Pancreas (tissue), 10 donors: ENCODE measurements at regions not wholly inside any gene's neighbourhood (a gene's known extent, or its start where the extent isn't known, plus 50 kb on each side); places are given as distances from the start of the nearest gene placed in this dataset.
"Not testable (repeated sequence)": the region's sequence is repeated elsewhere in the genome, so short reads cannot be mapped to it uniquely, and the experiment has no call there.

ENCODE experiments used
- ATAC-seq, 4 donors: fragments of 200-7000 bp; cut with Tn5 transposase; one replicate each; pipeline versions ENCODE4 v1.8.0 to v1.9.1; 2020; ENCODE audit warnings: mild to moderate bottlenecking in 4 of 4, moderate library complexity in 4 of 4
- DNase-seq, 6 donors: peaks; one replicate each; pipeline ENCODE4 v3.0.0-alpha.2; 2020
- FAIRE-seq: peaks from 2 replicates; lab custom pipeline; 2012; peaks lifted over from hg19 to GRCh38; lab: Jason Lieb, UNC
- H3K27ac ChIP-seq, 4 donors: fragments of 200-600 bp; sonication (generic); 1 replicate in 3 of 4; 2 replicates in 1 of 4; pipeline versions ENCODE4 v1.5.0 to v1.8.0; 2020
- H3K27me3 ChIP-seq, 4 donors: fragments of 200-600 bp; one replicate each; pipeline ENCODE4 v1.8.0; 2021
- H3K36me3 ChIP-seq, 3 donors: fragments of 200-600 bp; sonication (generic) in 1 of 3; one replicate each; pipeline versions ENCODE4 v1.5.0 to v1.8.0; 2020 to 2021
- H3K4me1 ChIP-seq, 3 donors: fragments of 200-600 bp; one replicate each; pipeline ENCODE4 v1.8.0; 2021
- H3K4me3 ChIP-seq, 4 donors: fragments of 200-600 bp; sonication (generic) in 2 of 4; one replicate each; pipeline versions ENCODE4 v1.5.0 to v1.8.0; 2020 to 2021
- H3K9me3 ChIP-seq, 4 donors: fragments of 200-600 bp; one replicate each; pipeline ENCODE4 v1.8.0; 2021
- WGBS, 2 donors: extraction: QIAGEN DNeasy Blood & Tissue Kit; methylation state at CpG; one replicate each; pipeline ENCODE4 v1.1.7; 2013; 5-methylcytosine and 5-hydroxymethylcytosine counted together
- intact Hi-C, 3 donors: fragments of 100-400 bp; cut with DNase I; formaldehyde crosslinking; loops; one replicate each; pipeline versions ENCODE4 v1.11.1 to v1.14.2; 2022
- TF ChIP-seq, protein P1 (sequence below), 4 donors: fragments of 200-600 bp; sonication (generic) in 3 of 4; IDR thresholded peaks; one replicate each; pipeline versions ENCODE4 v1.5.0 to v1.8.0; 2021; ENCODE audit warnings: antibody characterized with exemption in 4 of 4
- donor health status: healthy with polysubstance abuse.
- donor health status: DM: no; HTN: no; CAD: no; lungs with moderate emphysema.
- donor health status: DM: no; HTN: no; CAD: no.
- donor health status: control.
- donor health status: control.
- donor health status: Bipolar disorder and iron deficiency.
- donor health status: DM: yes; HTN: yes; CAD: no.
- donor health status: DM: no; HTN: no; CAD: no.
- donor health status: DM: no; HTN: no; CAD: no.
- donor health status: DM: yes; HTN: yes; CAD: no.

DNA sequence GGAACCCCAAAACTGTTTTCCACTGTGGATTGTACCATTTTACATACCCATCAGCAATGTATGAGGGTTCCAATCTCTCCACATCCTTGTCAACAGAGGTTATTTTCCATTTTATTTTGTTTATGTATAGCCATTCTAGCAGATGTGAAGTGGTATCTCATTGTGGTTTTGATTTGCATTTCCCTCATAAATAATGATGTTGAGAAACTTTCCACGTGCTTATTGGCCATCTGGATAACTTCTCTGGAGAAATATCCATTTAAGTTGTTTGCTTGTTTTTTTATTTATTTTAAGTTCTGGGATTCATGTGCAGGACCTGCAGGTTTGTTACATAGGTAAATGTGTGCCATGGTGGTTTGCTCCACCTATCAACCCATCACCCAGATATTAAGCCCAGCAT lies 280.2 kb upstream of the USP25 start:
- no peak for FAIRE-seq
- DNase-seq: no peak
- 44 to 56% methylated on average over 1 of the region's 1 CpG for WGBS, 2 donors

DNA sequence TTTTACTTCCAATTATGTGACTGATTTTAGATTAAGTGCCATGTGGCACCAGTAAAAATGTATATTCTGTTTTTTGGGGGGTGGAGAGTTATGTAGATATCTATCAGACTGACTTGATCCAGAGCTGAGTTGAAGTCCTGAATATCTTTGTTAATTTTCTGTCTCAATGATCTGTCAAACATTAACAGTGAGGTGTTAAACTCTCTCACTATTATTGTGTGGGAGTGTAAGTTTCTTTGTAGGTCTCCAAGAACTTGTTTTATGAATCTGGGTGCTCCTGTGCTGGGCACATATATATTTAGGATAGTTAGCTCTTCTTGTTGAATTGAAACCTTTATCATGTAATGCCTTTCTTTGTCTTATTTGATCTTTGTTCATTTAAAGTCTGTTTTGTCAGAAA lies 276.5 kb upstream of the USP25 start:
- Histone ChIP-seq H3K4me3 (no peak overlapping the region), H3K27me3 (no peaks in the 10 kb centered on the region), H3K27ac (no peak overlapping the region), H3K36me3 (no peaks in the 10 kb centered on the region), H3K9me3 (no peaks in the 10 kb centered on the region), H3K4me1 (no peaks in the 10 kb centered on the region)
- TF ChIP-seq, protein P1, sequence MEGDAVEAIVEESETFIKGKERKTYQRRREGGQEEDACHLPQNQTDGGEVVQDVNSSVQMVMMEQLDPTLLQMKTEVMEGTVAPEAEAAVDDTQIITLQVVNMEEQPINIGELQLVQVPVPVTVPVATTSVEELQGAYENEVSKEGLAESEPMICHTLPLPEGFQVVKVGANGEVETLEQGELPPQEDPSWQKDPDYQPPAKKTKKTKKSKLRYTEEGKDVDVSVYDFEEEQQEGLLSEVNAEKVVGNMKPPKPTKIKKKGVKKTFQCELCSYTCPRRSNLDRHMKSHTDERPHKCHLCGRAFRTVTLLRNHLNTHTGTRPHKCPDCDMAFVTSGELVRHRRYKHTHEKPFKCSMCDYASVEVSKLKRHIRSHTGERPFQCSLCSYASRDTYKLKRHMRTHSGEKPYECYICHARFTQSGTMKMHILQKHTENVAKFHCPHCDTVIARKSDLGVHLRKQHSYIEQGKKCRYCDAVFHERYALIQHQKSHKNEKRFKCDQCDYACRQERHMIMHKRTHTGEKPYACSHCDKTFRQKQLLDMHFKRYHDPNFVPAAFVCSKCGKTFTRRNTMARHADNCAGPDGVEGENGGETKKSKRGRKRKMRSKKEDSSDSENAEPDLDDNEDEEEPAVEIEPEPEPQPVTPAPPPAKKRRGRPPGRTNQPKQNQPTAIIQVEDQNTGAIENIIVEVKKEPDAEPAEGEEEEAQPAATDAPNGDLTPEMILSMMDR (IDR thresholded peaks at IDR 0.05): no peak
- DNase-seq (no peak), ATAC-seq (no peak), FAIRE-seq (no peak)
- intact Hi-C loops: no loop called here

More for the DNA sequence above, 280.2 kb upstream of the USP25 start:
- Histone ChIP-seq H3K4me1 (no peaks in the 10 kb centered on the region), H3K36me3 (no peaks in the 10 kb centered on the region), H3K27me3 (no peaks in the 10 kb centered on the region), H3K4me3 (no peak overlapping the region), H3K27ac (no peak overlapping the region), H3K9me3 (no peaks in the 10 kb centered on the region)
- ATAC-seq: no peak
- TF ChIP-seq, protein P1 (IDR thresholded peaks at IDR 0.05): no peak
- intact Hi-C loops: no loop called here

GRCh38 chr21:15453785-15454184 lies 276.0 kb upstream of the USP25 start:
- WGBS, 2 donors: 82 to 86% methylated on average over 1 of the region's 1 CpG
- H3K27ac ChIP-seq, DNase-seq, H3K4me3 ChIP-seq, intact Hi-C loops, H3K4me1 ChIP-seq, H3K36me3 ChIP-seq, H3K27me3 ChIP-seq, FAIRE-seq, H3K9me3 ChIP-seq, ATAC-seq: not testable (repeated sequence)

- H3K4me1 ChIP-seq, H3K4me3 ChIP-seq, DNase-seq, H3K27me3 ChIP-seq, ATAC-seq, H3K27ac ChIP-seq, H3K36me3 ChIP-seq, intact Hi-C loops, H3K9me3 ChIP-seq, FAIRE-seq: not testable (repeated sequence)
- 70 to 79% methylated on average over 2 of the region's 2 CpGs for WGBS, 2 donors
Observed at GRCh38 chr21:15454931-15455330, 274.9 kb upstream of the USP25 start.

GRCh38 chr21:15455819-15456462 lies 273.8 kb upstream of the USP25 start:
- no peak for FAIRE-seq
- TF ChIP-seq, protein P1 (IDR thresholded peaks at IDR 0.05): no peak
- WGBS, 2 donors: 86 to 91% methylated on average over 14 of the region's 14 CpGs

DNA sequence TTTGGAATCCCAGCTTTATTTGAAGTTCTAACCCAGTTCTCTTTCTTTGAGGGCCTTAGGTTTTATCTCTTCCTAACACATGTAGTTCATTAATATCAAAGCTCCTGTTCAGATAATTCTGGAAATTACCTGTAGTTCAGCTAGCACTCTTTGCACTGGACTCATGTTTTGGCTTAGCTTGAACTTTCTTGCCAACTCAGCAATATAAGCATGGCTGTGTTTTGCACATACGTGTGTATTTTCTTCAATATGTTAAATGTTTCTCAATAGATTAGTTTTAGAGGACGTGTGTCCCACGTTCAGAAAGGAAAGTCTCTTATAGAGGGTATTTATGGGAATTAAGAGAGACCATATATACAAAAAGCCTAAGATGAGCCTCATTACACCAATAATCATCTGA lies 271.8 kb upstream of the USP25 start:
- ATAC-seq: no peak
- DNase-seq: no peak
- Histone ChIP-seq H3K36me3 (no peaks in the 10 kb centered on the region), H3K27me3 (no peaks in the 10 kb centered on the region), H3K4me3 (no peak overlapping the region), H3K9me3 (no peaks in the 10 kb centered on the region), H3K27ac (no peak overlapping the region), H3K4me1 (no peaks in the 10 kb centered on the region)
- TF ChIP-seq, protein P1 (IDR thresholded peaks at IDR 0.05): no peak
- intact Hi-C loops: no loop called here
- no peak for FAIRE-seq
- 84 to 88% methylated on average over 3 of the region's 3 CpGs for WGBS, 2 donors

More at GRCh38 chr21:15455819-15456462, 273.8 kb upstream of the USP25 start:
- H3K27ac ChIP-seq: no peak overlapping the region
- H3K9me3 ChIP-seq: no peaks in the 10 kb centered on the region
- intact Hi-C loops: no loop called here
- no peaks in the 10 kb centered on the region for H3K36me3 ChIP-seq
- H3K27me3 ChIP-seq: no peaks in the 10 kb centered on the region
- no peaks in the 10 kb centered on the region for H3K4me1 ChIP-seq
- DNase-seq (peak in 1 of 6 donors; percentile 32), ATAC-seq (no peak)
- no peak overlapping the region for H3K4me3 ChIP-seq
